DOHH2 (cell line): ENCODE measurements at regions not wholly inside any gene's neighbourhood (a gene's known extent, or its start where the extent isn't known, plus 50 kb on each side); places are given as distances from the start of the nearest gene placed in this dataset.

ENCODE experiments used
- H3F3A ChIP-seq: fragments of 200-600 bp; sonication (generic), shearing (Covaris generic); 2 replicates; pipeline ENCODE4 v1.6.0; 2016; ENCODE audit warnings: antibody characterized with exemption, mild to moderate bottlenecking; ENCODE audit not compliant: control insufficient read depth, insufficient read depth
- H3K27ac ChIP-seq: fragments of 200-600 bp; sonication (generic); 2 replicates; pipeline ENCODE4 v1.5.1; 2014; ENCODE audit warnings: low read depth, mild to moderate bottlenecking, low read length, moderate library complexity
- H3K27me3 ChIP-seq: fragments of 200-600 bp; sonication (generic); 2 replicates; pipeline ENCODE4 v1.6.1; 2014; ENCODE audit warnings: mild to moderate bottlenecking, low read length, mixed read lengths; ENCODE audit not compliant: control insufficient read depth
- H3K36me3 ChIP-seq: fragments of 200-600 bp; sonication (generic); 2 replicates; pipeline ENCODE4 v1.6.1; 2014; ENCODE audit warnings: mild to moderate bottlenecking, low read length, moderate library complexity, mixed read lengths; ENCODE audit not compliant: control insufficient read depth
- H3K4me1 ChIP-seq: fragments of 200-600 bp; sonication (generic); 2 replicates; pipeline ENCODE4 v1.6.1; 2014; ENCODE audit warnings: mild to moderate bottlenecking, low read length, mixed read lengths; ENCODE audit not compliant: control insufficient read depth
- H3K4me2 ChIP-seq: fragments of 200-600 bp; sonication (generic); 2 replicates; pipeline ENCODE4 v1.6.0; 2014; ENCODE audit warnings: mild to moderate bottlenecking, low read length, moderate library complexity
- H3K4me3 ChIP-seq: fragments of 200-600 bp; sonication (generic); 2 replicates; pipeline ENCODE4 v1.5.1; 2014; ENCODE audit warnings: mild to moderate bottlenecking, low read length, mixed read lengths
- H3K79me2 ChIP-seq: fragments of 200-600 bp; sonication (generic); 2 replicates; pipeline ENCODE4 v1.6.1; 2014; ENCODE audit warnings: mild to moderate bottlenecking, low read length, mixed read lengths; ENCODE audit not compliant: control insufficient read depth
- H3K9me2 ChIP-seq: fragments of 200-600 bp; sonication (generic); replicated peaks from 2 replicates; pipeline ENCODE4 v1.6.1; 2014; ENCODE audit warnings: mild to moderate bottlenecking, low read length, mixed read lengths; ENCODE audit not compliant: control insufficient read depth
- H3K9me3 ChIP-seq: fragments of 200-600 bp; sonication (generic); 2 replicates; pipeline ENCODE4 v1.6.1; 2014; ENCODE audit warnings: antibody characterized with exemption, low read length, mixed read lengths; ENCODE audit not compliant: control insufficient read depth, insufficient read depth
- H4K20me1 ChIP-seq: fragments of 200-600 bp; sonication (generic); 2 replicates; pipeline ENCODE4 v1.6.0; 2014; ENCODE audit warnings: low read depth, mild to moderate bottlenecking, antibody characterized with exemption, low read length, moderate library complexity; ENCODE audit not compliant: control insufficient read depth, insufficient read depth
- EZH2phosphoT487 ChIP-seq: fragments of 200-600 bp; sonication (generic); IDR thresholded peaks from 2 replicates; pipeline ENCODE4 v1.6.1; 2017; ENCODE audit warnings: borderline replicate concordance, mild to moderate bottlenecking, antibody characterized with exemption, low read length, moderate library complexity, mixed read lengths
- TF ChIP-seq, protein P1 (sequence below): fragments of 200-600 bp; sonication (generic); IDR thresholded peaks from one replicate; pipeline ENCODE4 v1.5.1; 2014; ENCODE audit warnings: antibody characterized with exemption, mild to moderate bottlenecking, low read depth, low read length; ENCODE audit not compliant: poor library complexity, severe bottlenecking

DNA sequence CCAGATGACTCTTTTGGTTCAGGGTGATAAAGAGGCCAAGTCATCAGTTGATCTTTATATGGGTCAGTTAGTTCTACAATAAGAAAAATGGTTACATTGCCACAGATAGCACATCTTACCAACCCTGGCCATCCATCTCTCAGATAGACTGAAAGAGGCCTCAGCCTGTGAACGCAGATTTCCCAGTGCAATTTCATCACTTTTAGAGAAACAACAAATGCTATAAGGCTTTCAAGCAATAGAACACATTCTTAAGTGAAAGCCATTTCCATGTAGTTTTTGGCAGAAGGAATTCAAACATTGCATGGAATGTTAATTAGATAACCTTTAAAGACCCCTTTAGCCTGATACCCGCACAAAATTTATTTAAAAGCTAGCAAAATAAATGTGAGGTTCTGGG, 200.6 kb upstream of the ZBTB20 start:
- TF ChIP-seq, protein P1, sequence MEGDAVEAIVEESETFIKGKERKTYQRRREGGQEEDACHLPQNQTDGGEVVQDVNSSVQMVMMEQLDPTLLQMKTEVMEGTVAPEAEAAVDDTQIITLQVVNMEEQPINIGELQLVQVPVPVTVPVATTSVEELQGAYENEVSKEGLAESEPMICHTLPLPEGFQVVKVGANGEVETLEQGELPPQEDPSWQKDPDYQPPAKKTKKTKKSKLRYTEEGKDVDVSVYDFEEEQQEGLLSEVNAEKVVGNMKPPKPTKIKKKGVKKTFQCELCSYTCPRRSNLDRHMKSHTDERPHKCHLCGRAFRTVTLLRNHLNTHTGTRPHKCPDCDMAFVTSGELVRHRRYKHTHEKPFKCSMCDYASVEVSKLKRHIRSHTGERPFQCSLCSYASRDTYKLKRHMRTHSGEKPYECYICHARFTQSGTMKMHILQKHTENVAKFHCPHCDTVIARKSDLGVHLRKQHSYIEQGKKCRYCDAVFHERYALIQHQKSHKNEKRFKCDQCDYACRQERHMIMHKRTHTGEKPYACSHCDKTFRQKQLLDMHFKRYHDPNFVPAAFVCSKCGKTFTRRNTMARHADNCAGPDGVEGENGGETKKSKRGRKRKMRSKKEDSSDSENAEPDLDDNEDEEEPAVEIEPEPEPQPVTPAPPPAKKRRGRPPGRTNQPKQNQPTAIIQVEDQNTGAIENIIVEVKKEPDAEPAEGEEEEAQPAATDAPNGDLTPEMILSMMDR: no peak
- no peak for TF ChIP-seq EZH2phosphoT487
- H3K27me3 ChIP-seq: no peaks in the 10 kb centered on the region
- H3K9me2 ChIP-seq: no peaks in the 10 kb centered on the region
- no peaks in the 10 kb centered on the region for H3F3A ChIP-seq
- no peak overlapping the region for H3K4me2 ChIP-seq
- no peaks in the 10 kb centered on the region for H4K20me1 ChIP-seq
- H3K4me1 ChIP-seq: no peaks in the 10 kb centered on the region
- no peak overlapping the region for H3K4me3 ChIP-seq
- no peaks in the 10 kb centered on the region for H3K79me2 ChIP-seq
- H3K27ac ChIP-seq: no peak overlapping the region
- H3K9me3 ChIP-seq: no peaks in the 10 kb centered on the region
- H3K36me3 ChIP-seq: no peaks in the 10 kb centered on the region

DNA sequence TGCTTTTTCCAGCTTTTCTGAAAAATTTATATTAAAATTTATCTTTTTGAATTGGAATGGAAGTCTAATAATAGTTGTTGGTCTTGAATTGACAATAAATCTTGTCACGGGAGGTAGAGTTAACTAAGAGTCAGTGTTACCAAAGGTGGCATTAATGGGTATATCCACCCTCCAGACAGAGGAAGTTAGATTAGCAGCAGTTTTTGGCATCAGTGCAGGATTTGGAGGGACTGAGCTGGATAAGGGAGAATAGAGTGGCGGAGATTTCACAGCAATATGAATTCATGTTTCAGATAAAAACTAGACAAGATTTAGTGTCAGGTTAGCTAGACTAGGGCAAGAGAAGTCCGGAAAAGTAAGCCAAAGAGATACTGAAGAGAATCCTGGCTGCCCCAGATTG, 201.3 kb upstream of the ZBTB20 start:
- Histone ChIP-seq H3K9me3 (no peaks in the 10 kb centered on the region), H3K27me3 (no peaks in the 10 kb centered on the region), H3K9me2 (no peaks in the 10 kb centered on the region), H3K4me2 (no peak overlapping the region), H3K79me2 (no peaks in the 10 kb centered on the region), H4K20me1 (no peaks in the 10 kb centered on the region), H3K4me3 (no peak overlapping the region), H3K27ac (no peak overlapping the region), H3K36me3 (no peaks in the 10 kb centered on the region), H3K4me1 (no peaks in the 10 kb centered on the region), H3F3A (no peaks in the 10 kb centered on the region)
- no peak for TF ChIP-seq EZH2phosphoT487
- TF ChIP-seq, protein P1: no peak

DNA sequence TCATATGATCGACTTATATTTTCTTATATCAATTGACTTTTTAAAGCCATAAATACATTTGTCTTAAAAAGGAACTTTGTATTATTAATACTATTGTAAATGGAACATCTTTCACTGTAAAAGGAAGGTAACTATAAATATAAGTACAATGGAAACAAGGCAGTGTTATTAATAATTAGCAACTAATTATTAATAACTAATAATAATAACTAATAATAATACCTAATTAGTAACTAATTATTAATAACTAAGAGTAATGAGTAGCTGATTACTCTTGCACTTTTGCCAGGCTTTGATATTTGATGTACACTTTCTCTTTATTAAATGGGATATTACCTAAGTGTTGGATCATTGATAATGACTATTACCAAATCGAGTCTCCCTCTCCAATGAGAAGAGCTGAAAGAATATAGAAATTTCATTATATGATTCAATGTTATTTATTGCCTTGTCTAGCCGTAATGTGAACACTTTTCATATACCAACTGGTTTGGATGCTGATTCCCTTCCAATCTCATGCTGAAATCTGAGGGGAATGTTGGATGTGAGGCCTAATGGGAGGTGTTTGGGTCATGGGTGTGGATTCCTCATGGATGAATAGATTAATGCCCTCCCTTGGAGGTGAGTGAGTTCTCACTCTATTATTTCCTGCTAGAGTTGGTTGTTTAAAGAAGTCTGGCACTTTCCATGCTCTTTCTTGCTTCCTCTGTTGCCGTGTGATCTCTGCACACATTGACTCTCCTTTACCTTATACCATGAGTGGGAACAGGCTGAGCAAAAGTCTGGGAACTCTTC, 202.1 kb upstream of the ZBTB20 start:
- Histone ChIP-seq H3F3A (no peaks in the 10 kb centered on the region), H3K9me2 (no peaks in the 10 kb centered on the region), H3K4me3 (no peak overlapping the region), H3K4me1 (no peaks in the 10 kb centered on the region), H4K20me1 (no peaks in the 10 kb centered on the region), H3K4me2 (no peak overlapping the region), H3K27ac (no peak overlapping the region), H3K36me3 (no peaks in the 10 kb centered on the region), H3K27me3 (no peaks in the 10 kb centered on the region), H3K9me3 (no peaks in the 10 kb centered on the region), H3K79me2 (no peaks in the 10 kb centered on the region)
- TF ChIP-seq, protein P1: no peak
- TF ChIP-seq EZH2phosphoT487: no peak
